HEK293 (cell line): ENCODE measurements at regions not wholly inside any gene's neighbourhood (a gene's known extent, or its start where the extent isn't known, plus 50 kb on each side); places are given as distances from the start of the nearest gene placed in this dataset.

Experiments used
- HOXA7 ChIP-seq: sonication (generic); formaldehyde crosslinking; IDR thresholded peaks from 2 replicates; pipeline ENCODE4 v1.8.1; 2022; ENCODE audit warnings: missing genetic modification reagents, borderline replicate concordance
- HOXC10 ChIP-seq: sonication (generic); formaldehyde crosslinking; IDR thresholded peaks from 2 replicates; pipeline ENCODE4 v1.8.1; 2023; ENCODE audit warnings: mild to moderate bottlenecking, missing genetic modification reagents
- PRDM1 ChIP-seq: fragments of 450-650 bp; formaldehyde crosslinking; IDR thresholded peaks from 2 replicates; pipeline ENCODE4; 2016; ENCODE audit warnings: missing biosample characterization, missing genetic modification characterization
- TCF7L2 ChIP-seq: IDR thresholded peaks from 2 replicates; pipeline ENCODE4 v1.6.1; 2011; ENCODE audit warnings: low read depth, mild to moderate bottlenecking, inconsistent platforms, low read length, moderate library complexity, borderline replicate concordance
- YY1 ChIP-seq: fragments of 450-650 bp; formaldehyde crosslinking; IDR thresholded peaks from 2 replicates; pipeline ENCODE4 v1.5.1; 2018; ENCODE audit warnings: missing biosample characterization, missing genetic modification characterization
- ZNF37A ChIP-seq: fragments of 450-650 bp; IDR thresholded peaks from 2 replicates; pipeline ENCODE4 v1.5.1; 2018; ENCODE audit warnings: missing biosample characterization, missing genetic modification characterization
- ZNF560 ChIP-seq: fragments of 450-650 bp; formaldehyde crosslinking; IDR thresholded peaks from 2 replicates; pipeline ENCODE4 v1.5.1; 2017; ENCODE audit warnings: missing biosample characterization, missing genetic modification characterization, borderline replicate concordance
- ZNF623 ChIP-seq: fragments of 450-650 bp; formaldehyde crosslinking; IDR thresholded peaks from 2 replicates; pipeline ENCODE4 v1.5.1; 2016; ENCODE audit warnings: missing biosample characterization, missing genetic modification characterization
- TF ChIP-seq, protein P1 (sequence below): fragments of 450-650 bp; formaldehyde crosslinking; IDR thresholded peaks from 2 replicates; pipeline ENCODE4 v1.5.1; 2016; ENCODE audit warnings: missing biosample characterization, missing genetic modification characterization
- TF ChIP-seq, protein P2 (sequence below): fragments of 450-650 bp; formaldehyde crosslinking; IDR thresholded peaks from 2 replicates; pipeline ENCODE4 v1.5.1; 2016; ENCODE audit warnings: missing biosample characterization, missing genetic modification characterization
- TF ChIP-seq, protein P3 (sequence below): fragments of 450-650 bp; formaldehyde crosslinking; IDR thresholded peaks from 2 replicates; pipeline ENCODE4 v1.5.1; 2016; ENCODE audit warnings: missing biosample characterization, missing genetic modification characterization
- TF ChIP-seq, protein P4 (sequence below): fragments of 450-650 bp; formaldehyde crosslinking; IDR thresholded peaks from 2 replicates; pipeline ENCODE4 v1.5.1; 2016; ENCODE audit warnings: missing biosample characterization, missing genetic modification characterization
- TF ChIP-seq, protein P5 (sequence below): fragments of 450-650 bp; formaldehyde crosslinking; conservative IDR thresholded peaks from 2 replicates; pipeline ENCODE4 v1.5.1; 2016; ENCODE audit warnings: low read depth, missing biosample characterization, missing genetic modification characterization

DNA sequence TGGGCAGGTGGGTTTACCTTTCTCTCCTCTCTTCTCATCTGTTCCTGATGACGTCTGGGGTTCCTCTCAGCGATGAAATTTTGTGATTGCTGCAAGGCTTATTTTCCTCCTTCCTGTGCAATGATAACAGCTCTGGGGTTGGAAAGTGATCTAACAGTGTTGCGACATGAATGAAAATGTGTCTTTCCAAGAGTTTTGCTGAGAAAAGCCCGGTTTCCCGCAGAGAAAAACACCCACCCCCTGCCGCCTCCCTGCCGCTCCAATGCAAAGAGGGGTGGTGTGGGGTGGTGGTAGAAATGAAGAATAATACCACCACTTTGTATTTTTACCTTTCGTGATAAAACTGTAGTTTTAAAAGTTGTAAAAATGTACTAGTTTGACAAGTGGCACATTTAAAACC, 232.0 kb downstream of the OLFM4 start:
- TF ChIP-seq, protein P1, sequence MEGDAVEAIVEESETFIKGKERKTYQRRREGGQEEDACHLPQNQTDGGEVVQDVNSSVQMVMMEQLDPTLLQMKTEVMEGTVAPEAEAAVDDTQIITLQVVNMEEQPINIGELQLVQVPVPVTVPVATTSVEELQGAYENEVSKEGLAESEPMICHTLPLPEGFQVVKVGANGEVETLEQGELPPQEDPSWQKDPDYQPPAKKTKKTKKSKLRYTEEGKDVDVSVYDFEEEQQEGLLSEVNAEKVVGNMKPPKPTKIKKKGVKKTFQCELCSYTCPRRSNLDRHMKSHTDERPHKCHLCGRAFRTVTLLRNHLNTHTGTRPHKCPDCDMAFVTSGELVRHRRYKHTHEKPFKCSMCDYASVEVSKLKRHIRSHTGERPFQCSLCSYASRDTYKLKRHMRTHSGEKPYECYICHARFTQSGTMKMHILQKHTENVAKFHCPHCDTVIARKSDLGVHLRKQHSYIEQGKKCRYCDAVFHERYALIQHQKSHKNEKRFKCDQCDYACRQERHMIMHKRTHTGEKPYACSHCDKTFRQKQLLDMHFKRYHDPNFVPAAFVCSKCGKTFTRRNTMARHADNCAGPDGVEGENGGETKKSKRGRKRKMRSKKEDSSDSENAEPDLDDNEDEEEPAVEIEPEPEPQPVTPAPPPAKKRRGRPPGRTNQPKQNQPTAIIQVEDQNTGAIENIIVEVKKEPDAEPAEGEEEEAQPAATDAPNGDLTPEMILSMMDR = no peak
- TF ChIP-seq, protein P2, sequence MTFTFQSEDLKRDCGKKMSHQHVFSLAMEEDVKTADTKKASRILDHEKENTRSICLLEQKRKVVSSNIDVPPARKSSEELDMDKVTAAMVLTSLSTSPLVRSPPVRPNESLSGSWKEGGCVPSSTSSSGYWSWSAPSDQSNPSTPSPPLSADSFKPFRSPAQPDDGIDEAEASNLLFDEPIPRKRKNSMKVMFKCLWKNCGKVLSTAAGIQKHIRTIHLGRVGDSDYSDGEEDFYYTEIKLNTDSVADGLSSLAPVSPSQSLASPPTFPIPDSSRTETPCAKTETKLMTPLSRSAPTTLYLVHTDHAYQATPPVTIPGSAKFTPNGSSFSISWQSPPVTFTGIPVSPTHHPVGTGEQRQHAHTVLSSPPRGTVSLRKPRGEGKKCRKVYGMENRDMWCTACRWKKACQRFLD (tag by site-specific recombination) = no peak
- TF ChIP-seq HOXA7 (CRISPR knock-in tag) = no peak
- TF ChIP-seq, protein P3, sequence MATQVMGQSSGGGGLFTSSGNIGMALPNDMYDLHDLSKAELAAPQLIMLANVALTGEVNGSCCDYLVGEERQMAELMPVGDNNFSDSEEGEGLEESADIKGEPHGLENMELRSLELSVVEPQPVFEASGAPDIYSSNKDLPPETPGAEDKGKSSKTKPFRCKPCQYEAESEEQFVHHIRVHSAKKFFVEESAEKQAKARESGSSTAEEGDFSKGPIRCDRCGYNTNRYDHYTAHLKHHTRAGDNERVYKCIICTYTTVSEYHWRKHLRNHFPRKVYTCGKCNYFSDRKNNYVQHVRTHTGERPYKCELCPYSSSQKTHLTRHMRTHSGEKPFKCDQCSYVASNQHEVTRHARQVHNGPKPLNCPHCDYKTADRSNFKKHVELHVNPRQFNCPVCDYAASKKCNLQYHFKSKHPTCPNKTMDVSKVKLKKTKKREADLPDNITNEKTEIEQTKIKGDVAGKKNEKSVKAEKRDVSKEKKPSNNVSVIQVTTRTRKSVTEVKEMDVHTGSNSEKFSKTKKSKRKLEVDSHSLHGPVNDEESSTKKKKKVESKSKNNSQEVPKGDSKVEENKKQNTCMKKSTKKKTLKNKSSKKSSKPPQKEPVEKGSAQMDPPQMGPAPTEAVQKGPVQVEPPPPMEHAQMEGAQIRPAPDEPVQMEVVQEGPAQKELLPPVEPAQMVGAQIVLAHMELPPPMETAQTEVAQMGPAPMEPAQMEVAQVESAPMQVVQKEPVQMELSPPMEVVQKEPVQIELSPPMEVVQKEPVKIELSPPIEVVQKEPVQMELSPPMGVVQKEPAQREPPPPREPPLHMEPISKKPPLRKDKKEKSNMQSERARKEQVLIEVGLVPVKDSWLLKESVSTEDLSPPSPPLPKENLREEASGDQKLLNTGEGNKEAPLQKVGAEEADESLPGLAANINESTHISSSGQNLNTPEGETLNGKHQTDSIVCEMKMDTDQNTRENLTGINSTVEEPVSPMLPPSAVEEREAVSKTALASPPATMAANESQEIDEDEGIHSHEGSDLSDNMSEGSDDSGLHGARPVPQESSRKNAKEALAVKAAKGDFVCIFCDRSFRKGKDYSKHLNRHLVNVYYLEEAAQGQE (tag by site-specific recombination) = no peak
- no peak for TF ChIP-seq TCF7L2
- no peak for TF ChIP-seq ZNF623 (tag by site-specific recombination)
- TF ChIP-seq, protein P4, sequence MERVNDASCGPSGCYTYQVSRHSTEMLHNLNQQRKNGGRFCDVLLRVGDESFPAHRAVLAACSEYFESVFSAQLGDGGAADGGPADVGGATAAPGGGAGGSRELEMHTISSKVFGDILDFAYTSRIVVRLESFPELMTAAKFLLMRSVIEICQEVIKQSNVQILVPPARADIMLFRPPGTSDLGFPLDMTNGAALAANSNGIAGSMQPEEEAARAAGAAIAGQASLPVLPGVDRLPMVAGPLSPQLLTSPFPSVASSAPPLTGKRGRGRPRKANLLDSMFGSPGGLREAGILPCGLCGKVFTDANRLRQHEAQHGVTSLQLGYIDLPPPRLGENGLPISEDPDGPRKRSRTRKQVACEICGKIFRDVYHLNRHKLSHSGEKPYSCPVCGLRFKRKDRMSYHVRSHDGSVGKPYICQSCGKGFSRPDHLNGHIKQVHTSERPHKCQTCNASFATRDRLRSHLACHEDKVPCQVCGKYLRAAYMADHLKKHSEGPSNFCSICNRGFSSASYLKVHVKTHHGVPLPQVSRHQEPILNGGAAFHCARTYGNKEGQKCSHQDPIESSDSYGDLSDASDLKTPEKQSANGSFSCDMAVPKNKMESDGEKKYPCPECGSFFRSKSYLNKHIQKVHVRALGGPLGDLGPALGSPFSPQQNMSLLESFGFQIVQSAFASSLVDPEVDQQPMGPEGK (tag by site-specific recombination) = no peak
- no peak for TF ChIP-seq ZNF37A (tag by site-specific recombination)
- TF ChIP-seq YY1 (tag by site-specific recombination) = no peak
- no peak for TF ChIP-seq PRDM1 (tag by site-specific recombination)
- no peak for TF ChIP-seq ZNF560
- TF ChIP-seq, protein P5, sequence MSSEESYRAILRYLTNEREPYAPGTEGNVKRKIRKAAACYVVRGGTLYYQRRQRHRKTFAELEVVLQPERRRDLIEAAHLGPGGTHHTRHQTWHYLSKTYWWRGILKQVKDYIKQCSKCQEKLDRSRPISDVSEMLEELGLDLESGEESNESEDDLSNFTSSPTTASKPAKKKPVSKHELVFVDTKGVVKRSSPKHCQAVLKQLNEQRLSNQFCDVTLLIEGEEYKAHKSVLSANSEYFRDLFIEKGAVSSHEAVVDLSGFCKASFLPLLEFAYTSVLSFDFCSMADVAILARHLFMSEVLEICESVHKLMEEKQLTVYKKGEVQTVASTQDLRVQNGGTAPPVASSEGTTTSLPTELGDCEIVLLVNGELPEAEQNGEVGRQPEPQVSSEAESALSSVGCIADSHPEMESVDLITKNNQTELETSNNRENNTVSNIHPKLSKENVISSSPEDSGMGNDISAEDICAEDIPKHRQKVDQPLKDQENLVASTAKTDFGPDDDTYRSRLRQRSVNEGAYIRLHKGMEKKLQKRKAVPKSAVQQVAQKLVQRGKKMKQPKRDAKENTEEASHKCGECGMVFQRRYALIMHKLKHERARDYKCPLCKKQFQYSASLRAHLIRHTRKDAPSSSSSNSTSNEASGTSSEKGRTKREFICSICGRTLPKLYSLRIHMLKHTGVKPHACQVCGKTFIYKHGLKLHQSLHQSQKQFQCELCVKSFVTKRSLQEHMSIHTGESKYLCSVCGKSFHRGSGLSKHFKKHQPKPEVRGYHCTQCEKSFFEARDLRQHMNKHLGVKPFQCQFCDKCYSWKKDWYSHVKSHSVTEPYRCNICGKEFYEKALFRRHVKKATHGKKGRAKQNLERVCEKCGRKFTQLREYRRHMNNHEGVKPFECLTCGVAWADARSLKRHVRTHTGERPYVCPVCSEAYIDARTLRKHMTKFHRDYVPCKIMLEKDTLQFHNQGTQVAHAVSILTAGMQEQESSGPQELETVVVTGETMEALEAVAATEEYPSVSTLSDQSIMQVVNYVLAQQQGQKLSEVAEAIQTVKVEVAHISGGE (tag by site-specific recombination) = no peak
- no peak for TF ChIP-seq HOXC10 (CRISPR knock-in tag)
